Right ventricle myocardium superior (tissue), 1 donor: ENCODE measurements at regions not wholly inside any gene's neighbourhood (a gene's known extent, or its start where the extent isn't known, plus 50 kb on each side); places are given as distances from the start of the nearest gene placed in this dataset.

ENCODE experiments used
- ATAC-seq: fragments of 200-7000 bp; cut with Tn5 transposase; one replicate; pipeline ENCODE4 v1.9.1; 2020; ENCODE audit warnings: mild to moderate bottlenecking; ENCODE audit not compliant: poor library complexity
- DNase-seq: peaks from one replicate; pipeline ENCODE4 v3.0.0-alpha.2; 2020
- intact Hi-C: fragments of 100-400 bp; cut with DNase I; formaldehyde crosslinking; loops from one replicate; pipeline ENCODE4 v1.11.2; 2022
- donor health status: DM: no; HTN: yes; CAD: no; lungs with severe emphysema.

DNA sequence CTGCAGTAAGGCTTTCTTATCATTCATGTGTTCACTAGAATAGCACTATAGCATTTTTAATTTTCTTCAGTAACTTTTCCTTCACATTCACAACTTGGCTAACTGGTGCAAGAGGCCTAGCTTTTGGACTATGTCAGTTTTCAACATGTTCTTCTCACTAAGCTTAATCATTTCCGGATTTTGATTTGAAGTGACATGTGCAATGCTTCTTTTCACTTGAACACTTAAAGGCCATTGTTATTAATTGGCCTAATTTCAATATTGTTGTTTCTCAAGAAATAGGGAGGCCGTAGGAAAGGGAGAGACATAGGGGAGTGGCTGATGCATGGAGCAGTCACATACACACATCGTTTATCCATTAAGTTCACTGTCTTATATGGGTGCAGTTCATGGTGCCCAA lies 151.2 kb upstream of the NFE2L3 start:
- intact Hi-C loops: no loop called here
- no peak for ATAC-seq

DNA sequence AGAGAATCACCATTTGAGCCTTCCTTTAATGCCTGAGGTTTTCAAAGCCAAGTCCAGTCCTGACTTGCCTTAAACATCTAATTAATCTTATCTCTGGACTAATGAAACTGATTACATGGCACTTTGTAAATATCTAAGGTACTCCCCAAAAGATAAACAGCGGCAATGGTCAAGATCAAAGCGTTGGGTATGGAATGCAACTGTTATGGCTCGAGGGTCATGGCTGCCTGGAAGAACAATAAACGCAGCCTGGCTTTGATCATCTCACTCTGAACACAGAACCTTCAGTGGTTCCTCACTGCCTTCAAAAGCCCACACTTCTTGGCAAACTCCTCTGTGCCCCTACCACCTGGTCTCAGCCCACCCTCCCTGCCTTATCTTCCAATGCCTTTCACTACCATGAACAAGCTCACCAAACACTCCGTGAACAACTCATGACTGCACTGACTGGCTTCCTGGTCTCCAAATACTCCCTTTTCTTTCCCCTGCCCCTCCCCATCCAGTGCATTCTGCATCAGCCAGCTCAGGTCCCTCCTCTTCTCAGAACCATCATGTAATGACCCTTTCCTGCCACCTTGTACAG lies 150.2 kb upstream of the NFE2L3 start:
- intact Hi-C loops: no loop called here
- DNase-seq: no peak

More for the DNA sequence above, 151.2 kb upstream of the NFE2L3 start:
- no peak for DNase-seq

DNA sequence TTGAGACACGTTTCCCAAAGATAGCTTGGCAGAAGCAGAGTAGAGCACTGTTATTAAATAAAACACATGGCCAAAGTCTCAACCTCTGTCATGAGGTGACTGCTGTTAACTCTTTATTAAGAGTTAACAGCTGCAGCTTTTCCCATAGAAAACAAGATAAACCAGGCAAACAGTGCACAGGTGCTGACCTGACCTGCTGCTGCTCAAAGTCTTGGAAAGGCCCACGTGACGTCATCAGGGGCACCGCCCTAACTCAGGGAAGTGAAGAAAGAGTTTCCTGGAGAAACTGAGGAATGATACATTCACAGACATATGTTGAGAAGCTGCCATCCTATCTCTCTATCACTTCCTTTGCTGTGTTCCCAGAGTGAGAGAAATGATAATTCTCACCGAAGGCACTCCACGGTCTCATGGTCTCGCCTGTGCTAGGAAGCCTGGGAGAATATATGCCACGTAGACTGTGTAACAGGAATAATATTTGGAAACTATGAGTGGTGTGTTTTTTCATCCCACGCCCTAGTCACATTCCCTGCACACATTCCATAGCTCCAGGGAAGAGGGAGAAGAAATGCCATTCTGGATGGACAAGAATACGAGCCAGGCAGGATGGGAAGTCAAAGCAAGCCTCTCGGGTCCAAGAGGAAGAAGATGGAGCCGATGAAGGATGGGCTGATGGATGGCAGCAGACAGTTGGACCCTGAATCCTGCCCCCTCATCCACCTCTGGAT lies 146.2 kb upstream of the NFE2L3 start:
- no peak for ATAC-seq
- intact Hi-C loops: no loop called here
- no peak for DNase-seq

More for the DNA sequence above, 150.2 kb upstream of the NFE2L3 start:
- ATAC-seq: no peak

DNA sequence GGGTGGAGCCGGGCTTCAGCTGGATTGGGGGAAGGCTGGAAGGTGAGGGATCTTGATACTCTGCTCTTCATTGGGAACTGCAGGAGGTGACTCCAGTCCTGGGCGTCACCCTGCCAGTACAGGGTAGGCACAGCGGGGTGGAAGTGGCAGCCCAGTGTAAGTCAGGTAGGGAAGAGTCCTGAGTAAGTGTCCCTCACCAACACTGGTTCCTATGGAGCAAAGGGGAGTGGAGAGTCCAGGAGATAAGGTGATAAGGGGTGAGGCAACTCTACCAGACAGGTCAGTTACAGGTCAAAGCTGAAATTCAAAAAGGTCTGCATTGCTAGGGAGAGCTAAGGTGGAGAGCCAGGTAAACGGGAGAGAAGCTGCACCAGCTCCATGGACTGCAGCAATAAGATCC lies 145.6 kb upstream of the NFE2L3 start:
- intact Hi-C loops: no loop called here
- ATAC-seq: no peak
- DNase-seq: no peak

DNA sequence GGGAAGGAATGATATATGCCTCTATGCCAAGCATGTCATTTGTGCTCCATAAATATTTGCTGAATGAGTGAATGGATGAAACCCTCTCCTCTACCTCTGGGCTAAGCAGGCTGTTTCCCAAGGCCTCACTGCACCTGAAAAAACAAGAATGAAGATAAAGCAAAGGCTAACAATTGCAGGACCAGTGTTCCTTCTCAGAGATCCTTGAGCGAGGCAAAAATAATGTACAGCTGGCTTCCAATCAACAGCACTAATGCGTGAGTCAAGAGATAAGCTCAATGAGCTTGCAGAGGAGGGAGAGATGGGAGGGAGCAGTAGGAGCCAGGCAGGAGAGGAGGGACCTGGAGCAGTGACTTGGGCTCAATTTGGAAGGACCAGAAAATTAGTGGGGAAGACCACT lies 144.5 kb upstream of the NFE2L3 start:
- ATAC-seq: no peak
- intact Hi-C loops: no loop called here
- DNase-seq: no peak

DNA sequence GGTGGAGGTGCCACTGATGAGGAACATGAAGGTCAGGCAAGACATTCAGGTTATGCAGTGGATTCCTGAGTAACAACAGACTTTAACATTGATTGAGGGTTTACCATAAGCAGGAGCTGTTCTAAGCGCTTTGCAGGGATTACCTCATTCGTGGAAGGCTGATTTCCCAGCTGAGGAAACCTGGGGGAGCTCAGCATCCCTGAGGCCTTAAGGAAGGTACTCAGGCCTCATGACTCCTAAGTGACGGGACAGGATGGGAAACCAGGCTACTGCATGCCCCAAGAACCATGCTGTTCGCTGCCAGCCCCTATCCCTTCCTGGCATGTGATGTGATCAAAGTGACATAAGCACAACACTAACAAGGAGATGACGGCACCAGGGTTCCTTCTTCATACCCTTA lies 143.6 kb upstream of the NFE2L3 start:
- ATAC-seq (no peak), DNase-seq (no peak)
- intact Hi-C loops: no loop called here

DNA sequence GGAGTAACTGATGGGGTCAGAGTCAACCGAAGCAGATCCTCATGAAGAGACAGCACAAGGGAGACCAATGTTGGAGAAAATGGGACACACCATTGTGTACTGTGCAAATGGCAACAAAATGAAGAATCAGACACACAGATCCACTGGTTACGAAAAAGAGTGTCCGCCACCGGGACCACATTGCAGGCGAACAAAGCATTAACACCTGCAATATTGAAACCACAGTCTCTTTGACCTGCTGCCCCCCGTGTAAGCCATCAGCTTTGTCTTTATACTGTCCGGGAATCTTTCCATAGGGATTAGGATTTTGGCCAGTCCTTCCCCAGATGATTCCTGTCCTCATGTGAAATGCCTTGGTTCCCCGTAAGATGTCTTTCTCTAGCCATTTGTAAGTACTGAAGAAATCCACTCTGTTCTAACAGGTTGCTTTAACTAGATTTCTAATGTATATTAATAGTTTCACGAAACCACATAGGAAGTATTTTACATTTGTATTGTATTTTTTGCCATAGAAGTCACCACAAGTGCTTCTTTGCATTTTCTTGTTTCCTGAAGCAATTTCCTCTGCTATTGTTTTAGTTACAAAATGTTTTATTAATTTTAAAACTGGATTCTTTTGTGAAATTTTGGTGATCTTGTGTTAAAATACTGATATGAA lies 140.8 kb upstream of the NFE2L3 start:
- intact Hi-C loops: no loop called here
- DNase-seq (no peak), ATAC-seq (no peak)

DNA sequence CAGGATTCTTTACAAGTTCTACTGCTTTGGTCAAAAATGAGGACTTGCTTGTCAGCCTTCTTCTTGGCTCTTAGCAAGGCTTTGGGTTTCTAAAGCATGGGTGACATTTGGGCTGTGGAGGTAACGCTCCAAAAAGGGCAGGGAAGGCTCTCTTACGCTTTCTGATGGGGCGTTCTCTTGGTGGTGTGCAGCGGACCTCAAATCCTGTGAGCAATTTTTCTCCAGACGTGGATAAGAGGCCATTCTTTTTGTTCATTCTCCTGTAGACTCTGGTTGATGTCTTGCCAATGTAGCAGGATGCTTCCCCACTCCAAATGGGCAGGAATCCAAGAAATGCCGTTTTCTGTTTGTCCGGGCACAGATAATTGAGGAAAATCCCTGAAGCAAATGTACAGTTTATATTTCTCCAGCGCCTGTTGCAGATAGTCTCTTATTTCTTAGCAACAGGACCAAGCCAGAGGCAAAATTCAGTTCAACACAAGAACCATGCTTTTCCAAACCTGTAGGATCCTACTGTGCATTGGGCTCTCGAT lies 138.4 kb upstream of the NFE2L3 start:
- no peak for ATAC-seq
- intact Hi-C loops: no loop called here
- no peak for DNase-seq

DNA sequence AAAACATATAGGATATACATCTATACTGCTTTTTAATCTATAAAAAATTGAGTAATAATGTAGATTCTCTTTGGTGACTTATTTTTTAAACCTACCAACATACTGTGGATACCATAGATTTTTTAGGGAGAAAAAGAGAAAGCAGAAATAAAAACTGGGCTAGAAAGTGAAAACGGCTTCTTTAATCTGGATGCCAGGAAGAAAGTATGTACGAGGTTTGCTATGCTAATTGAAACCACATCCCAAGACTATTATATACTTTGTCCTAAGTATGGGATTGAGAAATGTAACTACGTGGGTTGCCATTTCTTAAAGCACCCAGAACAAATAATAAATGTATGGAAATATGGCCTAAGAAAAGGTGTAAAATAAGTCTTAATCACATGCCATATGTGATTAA lies 129.0 kb upstream of the NFE2L3 start:
- ATAC-seq (no peak), DNase-seq (no peak)
- intact Hi-C loops: no loop called here

DNA sequence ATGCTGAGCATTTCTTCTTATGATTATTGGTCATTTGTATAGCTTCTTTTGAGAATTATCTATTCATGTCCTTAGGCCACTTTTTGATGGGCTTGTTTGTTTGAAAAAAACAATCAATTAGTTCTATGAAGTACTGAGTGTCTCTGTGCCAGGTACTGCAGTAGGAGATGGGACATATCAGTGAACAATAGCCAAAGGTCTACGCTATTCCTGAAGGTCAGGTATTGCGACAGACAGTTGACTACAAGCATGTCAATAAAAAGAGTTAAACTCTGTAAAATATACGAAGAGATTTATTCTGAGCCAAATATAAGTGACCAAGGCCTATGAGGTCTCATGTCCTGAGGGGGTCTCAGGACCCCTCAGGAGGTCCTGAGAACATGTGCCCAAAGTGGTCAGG lies 122.1 kb upstream of the NFE2L3 start:
- intact Hi-C loops: no loop called here
- DNase-seq (no peak), ATAC-seq (no peak)

DNA sequence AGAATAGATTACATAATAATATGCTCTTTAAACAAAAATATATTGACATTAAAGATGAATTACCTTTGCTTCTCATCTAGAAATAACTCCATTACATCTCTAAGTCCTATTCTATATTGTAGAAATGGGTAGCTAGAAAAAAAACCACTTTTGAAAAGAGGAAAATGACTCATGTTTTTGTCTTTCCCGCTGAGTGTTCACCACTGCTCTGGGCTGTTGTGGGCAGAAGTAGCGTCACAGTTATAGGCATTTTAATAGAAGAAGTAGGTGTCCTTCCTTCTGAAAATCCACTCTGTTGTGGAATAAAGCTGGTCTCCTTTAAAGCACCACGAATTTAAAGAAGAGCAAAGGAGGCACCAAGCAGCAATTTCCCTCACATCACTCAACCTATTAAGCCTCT lies 117.6 kb upstream of the NFE2L3 start:
- ATAC-seq: no peak
- DNase-seq: no peak
- intact Hi-C loops: no loop called here

DNA sequence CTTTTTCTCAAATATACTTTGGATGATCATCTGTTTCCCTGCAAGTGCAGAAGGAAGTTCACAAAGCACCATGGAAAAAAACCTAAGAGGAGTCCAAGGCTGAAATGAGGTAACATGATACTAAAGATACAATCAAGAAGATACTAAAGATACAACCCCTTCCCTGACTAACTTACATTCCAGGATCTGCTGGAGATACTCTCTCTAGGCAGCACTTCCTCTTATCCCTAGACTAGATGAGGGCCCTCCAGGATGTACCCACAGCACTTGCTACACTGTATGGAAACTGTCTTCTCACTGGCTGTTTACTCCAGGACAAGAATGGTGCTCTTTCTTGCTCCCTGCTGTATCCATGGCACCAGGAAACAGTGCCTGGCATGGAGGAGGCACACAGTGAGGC lies 116.4 kb upstream of the NFE2L3 start:
- ATAC-seq: no peak
- intact Hi-C loops: no loop called here
- DNase-seq: no peak

DNA sequence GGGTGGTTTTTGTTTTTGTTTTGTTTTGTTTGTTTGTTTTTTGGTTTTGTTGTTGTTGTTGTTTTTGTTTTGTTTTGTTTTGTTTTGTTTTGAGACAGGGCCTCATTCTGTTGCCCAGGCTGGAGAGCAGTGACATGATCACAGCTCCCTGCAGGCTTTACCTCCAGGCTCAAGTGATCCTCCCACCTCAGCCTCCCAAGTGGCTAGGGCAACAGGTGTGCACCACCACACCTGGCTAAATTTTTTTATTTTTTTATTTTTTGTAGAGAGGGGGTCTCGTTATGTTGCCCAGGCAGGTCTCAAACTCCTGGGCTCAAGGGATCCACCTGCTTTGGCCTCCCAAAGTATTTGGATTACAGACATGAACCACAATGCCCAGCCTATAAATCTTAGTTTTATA lies 115.9 kb upstream of the NFE2L3 start:
- DNase-seq: no peak

DNA sequence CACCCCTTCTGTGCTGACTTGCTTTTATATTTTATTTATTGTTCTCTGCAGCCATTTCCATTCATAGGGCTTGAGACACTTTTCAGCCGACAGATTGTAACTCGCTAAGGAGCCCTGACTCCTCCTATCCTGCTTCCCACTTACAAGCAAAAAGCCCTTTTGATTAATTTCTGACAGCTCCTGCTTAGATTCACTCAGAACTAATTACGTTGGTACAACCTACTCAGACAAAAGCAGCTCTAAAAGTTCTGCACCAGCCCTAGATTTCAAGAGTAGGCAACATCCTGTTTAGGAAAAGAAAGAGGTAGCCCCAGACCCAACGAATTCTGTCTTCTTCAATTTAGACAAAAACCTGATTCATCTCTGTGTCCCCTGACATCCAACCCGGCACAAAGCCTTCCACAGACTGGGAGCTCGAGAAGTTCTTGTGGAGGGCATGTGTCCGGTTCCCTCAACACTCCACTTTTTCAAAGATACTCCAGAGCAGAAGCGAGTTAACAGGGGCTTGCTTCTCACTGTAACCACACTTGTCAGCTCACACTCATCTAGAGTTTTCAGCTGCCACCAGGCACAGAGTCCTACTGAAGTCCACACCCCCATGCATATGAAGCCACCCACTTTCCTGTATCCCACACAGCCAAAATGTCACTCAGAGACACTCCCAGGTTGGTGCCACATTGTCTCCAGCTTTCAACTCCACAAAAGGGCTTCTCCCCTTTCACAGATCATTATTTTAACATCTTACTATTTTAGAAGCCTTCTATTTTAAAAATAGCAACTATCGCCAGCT lies 113.6 kb upstream of the NFE2L3 start:
- DNase-seq: no peak
- intact Hi-C loops: no loop called here
- no peak for ATAC-seq

More for the DNA sequence above, 115.9 kb upstream of the NFE2L3 start:
- intact Hi-C loops: no loop called here
- ATAC-seq: no peak

DNA sequence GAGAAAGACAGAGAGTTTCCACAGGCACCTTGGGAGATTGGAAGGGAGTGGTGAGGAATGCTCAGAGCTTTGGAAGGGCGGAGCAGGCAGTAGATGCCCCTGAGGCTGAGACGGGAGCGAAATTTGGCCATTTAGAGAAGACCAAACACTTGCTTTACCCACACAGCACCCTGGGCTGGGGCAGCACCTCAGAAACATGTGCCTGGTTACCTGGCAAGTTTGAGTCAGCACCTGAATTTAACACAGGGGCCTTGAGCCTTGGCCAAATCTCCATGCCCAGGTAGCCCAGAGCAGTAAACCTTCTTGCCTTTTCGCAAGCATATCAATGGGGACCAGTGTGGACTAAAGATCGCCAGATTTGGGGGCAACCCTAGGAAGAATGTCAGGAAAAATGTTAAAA lies 111.9 kb upstream of the NFE2L3 start:
- DNase-seq (no peak), ATAC-seq (no peak)
- intact Hi-C loops: no loop called here

DNA sequence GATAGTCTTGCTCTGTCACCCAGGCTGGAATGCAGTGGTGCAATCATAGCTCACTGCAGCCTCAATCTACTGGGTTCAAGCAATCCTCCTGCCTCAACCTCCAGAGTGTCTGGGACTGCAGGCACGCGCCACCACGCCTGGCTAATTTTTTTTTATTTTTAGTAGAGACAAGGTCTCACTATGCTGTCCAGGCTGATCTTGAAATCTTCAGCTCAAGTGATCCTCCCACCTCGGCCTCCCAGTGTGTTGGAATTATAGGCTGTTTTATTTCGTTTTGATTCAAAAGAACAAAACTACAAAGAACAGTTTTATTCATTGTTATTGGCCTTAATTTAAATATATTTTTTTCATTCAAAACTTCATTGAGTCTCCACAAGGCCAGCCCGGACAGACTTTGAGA lies 109.8 kb upstream of the NFE2L3 start:
- ATAC-seq (no peak), DNase-seq (no peak)
- intact Hi-C loops: no loop called here

DNA sequence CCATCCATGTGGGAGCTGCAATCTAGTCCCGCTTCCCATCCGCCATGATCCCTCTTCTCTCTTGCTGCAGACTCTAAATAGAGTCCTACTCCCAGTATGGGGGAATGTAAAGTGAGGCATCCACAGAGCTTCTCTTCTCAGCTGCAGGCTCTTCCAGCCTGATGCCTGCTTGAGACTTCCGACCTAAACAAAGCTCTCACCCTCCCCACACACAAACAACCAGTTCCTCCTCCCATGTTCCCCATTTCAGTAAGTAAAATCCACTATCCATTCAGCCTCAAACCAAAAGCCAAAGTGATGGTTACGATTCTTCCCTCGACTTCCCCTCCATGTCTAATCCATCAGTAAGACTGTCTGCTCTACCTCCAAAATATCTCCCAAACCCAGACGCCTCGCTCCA lies 108.2 kb upstream of the NFE2L3 start:
- intact Hi-C loops: no loop called here

DNA sequence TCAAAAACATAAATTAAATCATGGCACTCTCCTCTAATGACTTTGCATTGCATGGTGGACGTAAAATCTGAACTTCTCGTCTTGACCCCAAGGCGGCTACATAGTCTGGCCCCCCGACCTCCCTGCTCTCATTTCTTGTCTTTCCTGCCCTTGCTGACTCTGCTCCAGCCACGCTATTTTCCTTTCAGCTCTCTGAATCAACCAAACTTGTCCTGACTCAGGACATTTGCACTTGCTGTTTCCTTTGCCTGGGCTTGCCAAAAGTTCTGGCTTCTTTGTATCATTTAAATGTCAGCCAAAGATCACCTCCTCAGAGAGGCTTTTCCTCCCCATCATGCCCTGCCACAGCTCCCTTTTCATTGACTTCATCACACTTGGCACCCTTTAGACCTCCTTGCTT lies 107.7 kb upstream of the NFE2L3 start:
- DNase-seq: no peak
- intact Hi-C loops: no loop called here
- no peak for ATAC-seq

More for the DNA sequence above, 108.2 kb upstream of the NFE2L3 start:
- no peak for ATAC-seq
- DNase-seq: no peak

DNA sequence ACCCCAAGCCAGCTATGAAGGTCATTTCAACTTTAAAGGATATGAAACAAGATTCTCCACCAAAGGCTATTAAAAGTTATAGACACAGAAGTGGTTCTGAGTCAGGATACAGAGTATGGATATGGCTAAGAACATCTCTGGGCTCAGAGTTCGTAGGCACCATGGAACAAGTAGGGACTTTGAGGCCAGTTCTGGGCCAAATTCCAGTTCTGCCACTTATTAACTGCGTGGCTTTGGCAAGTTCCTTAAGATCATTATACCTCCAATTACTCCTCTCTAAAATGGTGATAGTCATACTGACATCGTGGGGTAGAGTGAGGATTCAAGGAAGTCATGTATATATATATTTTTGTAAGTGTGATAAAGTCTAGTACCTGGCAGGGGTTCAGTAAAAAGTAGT lies 105.8 kb upstream of the NFE2L3 start:
- no peak for DNase-seq

More for the DNA sequence above, 105.8 kb upstream of the NFE2L3 start:
- intact Hi-C loops: no loop called here
- no peak for ATAC-seq
